Stimulated activated CD4-positive, alpha-beta T cell treated with anti-CD3 and anti-CD28 coated beads, Interleukin-12 subunit alpha, Interleukin-12 subunit beta, amount 100 ng/mL, for 48 hours (primary cell): ENCODE measurements at regions not wholly inside any gene's neighbourhood (a gene's known extent, or its start where the extent isn't known, plus 50 kb on each side); places are given as distances from the start of the nearest gene placed in this dataset.
"Not testable (repeated sequence)": the region's sequence is repeated elsewhere in the genome, so short reads cannot be mapped to it uniquely, and the experiment has no call there.

Experiments used
- DNase-seq, 3 donors: peaks; one replicate each; pipeline ENCODE4 v3.0.0-alpha.2; 2020; ENCODE audit warnings: low read depth in 2 of 3, low spot score in 1 of 3

- no peak for DNase-seq
Observed at GRCh38 chr9:2494562-2494961, 127.0 kb upstream of the VLDLR start.

GRCh38 chr9:2495221-2496005 lies 126.2 kb upstream of the VLDLR start:
- DNase-seq: no peak

GRCh38 chr9:2496169-2496568 lies 125.4 kb upstream of the VLDLR start:
- DNase-seq: no peak

GRCh38 chr9:2496934-2497333 lies 124.7 kb upstream of the VLDLR start:
- DNase-seq: no peak

GRCh38 chr9:2497666-2498400 lies 123.8 kb upstream of the VLDLR start:
- no peak for DNase-seq

- no peak for DNase-seq
Observed at GRCh38 chr9:2502210-2502609, 119.4 kb upstream of the VLDLR start.

GRCh38 chr9:2502760-2503159 lies 118.8 kb upstream of the VLDLR start:
- no peak for DNase-seq

- DNase-seq: no peak
Observed at GRCh38 chr9:2506321-2506720, 115.3 kb upstream of the VLDLR start.

- DNase-seq: no peak
Observed at GRCh38 chr9:2523591-2523990, 98.0 kb upstream of the VLDLR start.

GRCh38 chr9:2524601-2525000 lies 97.0 kb upstream of the VLDLR start:
- no peak for DNase-seq

- no peak for DNase-seq
Observed at GRCh38 chr9:2525147-2525546, 96.4 kb upstream of the VLDLR start.

GRCh38 chr9:2526071-2526828 lies 95.3 kb upstream of the VLDLR start:
- DNase-seq: no peak

- DNase-seq: no peak
Observed at GRCh38 chr9:2531481-2531880, 90.1 kb upstream of the VLDLR start.

- DNase-seq: no peak
Observed at GRCh38 chr9:2536511-2536910, 85.1 kb upstream of the VLDLR start.

- no peak for DNase-seq
Observed at GRCh38 chr9:2545881-2546490, 75.6 kb upstream of the VLDLR start.

GRCh38 chr9:2555899-2556600 lies 65.5 kb upstream of the VLDLR start:
- DNase-seq: not testable (repeated sequence)

- DNase-seq: no peak
Observed at GRCh38 chr9:2557693-2558092, 63.9 kb upstream of the VLDLR start.

- no peak for DNase-seq
Observed at GRCh38 chr9:2559192-2560152, 62.1 kb upstream of the VLDLR start.

- DNase-seq: no peak
Observed at GRCh38 chr9:2560180-2560579, 61.4 kb upstream of the VLDLR start.
